GM12872 (cell line): ENCODE measurements at regions not wholly inside any gene's neighbourhood (a gene's known extent, or its start where the extent isn't known, plus 50 kb on each side); places are given as distances from the start of the nearest gene placed in this dataset.

Experiments used
- CTCF ChIP-seq: IDR thresholded peaks from 3 replicates; pipeline ENCODE4 v1.5.1; 2011; ENCODE audit warnings: low read depth, mild to moderate bottlenecking, low read length, moderate library complexity; ENCODE audit not compliant: insufficient read depth

GRCh38 chrX:38880296-38880854 lies 79.1 kb downstream of the MID1IP1 start:
- no peak for TF ChIP-seq CTCF

GRCh38 chrX:38881066-38881465 lies 79.8 kb downstream of the MID1IP1 start:
- no peak for TF ChIP-seq CTCF

- TF ChIP-seq CTCF = no peak
Observed at GRCh38 chrX:38881727-38882126, 80.5 kb downstream of the MID1IP1 start.

GRCh38 chrX:38882894-38883626 lies 81.8 kb downstream of the MID1IP1 start:
- TF ChIP-seq CTCF = no peak

GRCh38 chrX:38886112-38886511 lies 84.9 kb downstream of the MID1IP1 start:
- TF ChIP-seq CTCF = no peak

- no peak for TF ChIP-seq CTCF
Observed at GRCh38 chrX:38887222-38887621, 86.0 kb downstream of the MID1IP1 start.

- TF ChIP-seq CTCF = no peak
Observed at GRCh38 chrX:38890326-38890725, 89.1 kb downstream of the MID1IP1 start.
